ENCODE measurements at regions not wholly inside any gene's neighbourhood (a gene's known extent, or its start where the extent isn't known, plus 50 kb on each side); places are given as distances from the start of the nearest gene placed in this dataset.

DNA sequence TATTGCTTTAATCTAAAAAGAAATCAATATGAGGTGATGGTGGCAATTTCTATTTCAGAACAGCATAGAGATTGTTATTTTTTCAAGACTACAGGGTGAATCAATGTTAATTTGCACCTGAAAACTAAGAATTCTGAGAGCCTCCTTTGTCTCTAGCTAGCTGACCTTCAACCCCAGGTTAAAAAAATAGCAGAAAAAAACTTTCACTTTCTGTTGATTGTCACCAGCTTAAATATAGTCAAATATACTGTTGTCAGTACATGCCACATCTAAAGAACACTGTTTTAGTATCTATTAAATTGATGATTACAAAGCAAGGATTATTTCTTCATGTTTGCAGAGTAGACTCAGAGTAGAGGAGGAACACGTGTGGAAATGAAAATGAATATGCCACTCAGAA, 1371.4 kb downstream of the MAT2B start:
- TF ChIP-seq, protein P1, sequence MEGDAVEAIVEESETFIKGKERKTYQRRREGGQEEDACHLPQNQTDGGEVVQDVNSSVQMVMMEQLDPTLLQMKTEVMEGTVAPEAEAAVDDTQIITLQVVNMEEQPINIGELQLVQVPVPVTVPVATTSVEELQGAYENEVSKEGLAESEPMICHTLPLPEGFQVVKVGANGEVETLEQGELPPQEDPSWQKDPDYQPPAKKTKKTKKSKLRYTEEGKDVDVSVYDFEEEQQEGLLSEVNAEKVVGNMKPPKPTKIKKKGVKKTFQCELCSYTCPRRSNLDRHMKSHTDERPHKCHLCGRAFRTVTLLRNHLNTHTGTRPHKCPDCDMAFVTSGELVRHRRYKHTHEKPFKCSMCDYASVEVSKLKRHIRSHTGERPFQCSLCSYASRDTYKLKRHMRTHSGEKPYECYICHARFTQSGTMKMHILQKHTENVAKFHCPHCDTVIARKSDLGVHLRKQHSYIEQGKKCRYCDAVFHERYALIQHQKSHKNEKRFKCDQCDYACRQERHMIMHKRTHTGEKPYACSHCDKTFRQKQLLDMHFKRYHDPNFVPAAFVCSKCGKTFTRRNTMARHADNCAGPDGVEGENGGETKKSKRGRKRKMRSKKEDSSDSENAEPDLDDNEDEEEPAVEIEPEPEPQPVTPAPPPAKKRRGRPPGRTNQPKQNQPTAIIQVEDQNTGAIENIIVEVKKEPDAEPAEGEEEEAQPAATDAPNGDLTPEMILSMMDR (IDR thresholded peaks at IDR 0.05; ENCODE audit: low read depth, low read length, missing input control), result no peak
- TF ChIP-seq GABPA (IDR thresholded peaks at IDR 0.05 in 1 of 2, conservative IDR thresholded peaks at IDR 0.05 in 1 of 2) (no peak), JUND (IDR thresholded peaks at IDR 0.05) (no peak), SP1 (IDR thresholded peaks at IDR 0.05) (no peak), ZBTB33 (IDR thresholded peaks at IDR 0.05) (no peak)

Measured in liver (tissue), 3 donors.